ENCODE measurements at regions not wholly inside any gene's neighbourhood (a gene's known extent, or its start where the extent isn't known, plus 50 kb on each side); places are given as distances from the start of the nearest gene placed in this dataset.
"Not testable (repeated sequence)": the region's sequence is repeated elsewhere in the genome, so short reads cannot be mapped to it uniquely, and the experiment has no call there.

- DNase-seq (ENCODE audit: insufficient read length, low spot score) (no peak), FAIRE-seq (no peak)
These were observed 2040.5 kb upstream of the C9orf72 start for GRCh38 chr9:29613773-29614172.

GRCh38 chr9:29616844-29617243 is 2043.6 kb upstream of the C9orf72 start:
- DNase-seq (ENCODE audit: insufficient read length, low spot score) (no peak), FAIRE-seq (no peak)

GRCh38 chr9:29625292-29625731 is 2052.0 kb upstream of the C9orf72 start:
- no peak for FAIRE-seq
- DNase-seq (ENCODE audit: insufficient read length, low spot score), result no peak

GRCh38 chr9:29625931-29626330 is 2052.7 kb upstream of the C9orf72 start:
- FAIRE-seq (no peak), DNase-seq (ENCODE audit: insufficient read length, low spot score) (no peak)

GRCh38 chr9:29628856-29629255 is 2055.6 kb upstream of the C9orf72 start:
- FAIRE-seq, result not testable (repeated sequence)

GRCh38 chr9:29637471-29638237 is 2064.4 kb upstream of the C9orf72 start:
- DNase-seq (ENCODE audit: insufficient read length, low spot score) (no peak), FAIRE-seq (no peak)

More at GRCh38 chr9:29628856-29629255, 2055.6 kb upstream of the C9orf72 start:
- DNase-seq (ENCODE audit: insufficient read length, low spot score), result not testable (repeated sequence)

GRCh38 chr9:29640507-29640906 is 2067.2 kb upstream of the C9orf72 start:
- DNase-seq (ENCODE audit: insufficient read length, low spot score) (no peak), FAIRE-seq (no peak)

- DNase-seq (ENCODE audit: insufficient read length, low spot score) (no peak), FAIRE-seq (no peak)
These were observed 2071.2 kb upstream of the C9orf72 start for GRCh38 chr9:29644514-29644913.

- no peak for FAIRE-seq
- no peak for DNase-seq (ENCODE audit: insufficient read length, low spot score)
These were observed 2074.2 kb upstream of the C9orf72 start for GRCh38 chr9:29647451-29647850.

GRCh38 chr9:29648132-29648531 is 2074.9 kb upstream of the C9orf72 start:
- FAIRE-seq (no peak), DNase-seq (ENCODE audit: insufficient read length, low spot score) (no peak)

- no peak for FAIRE-seq
- no peak for DNase-seq (ENCODE audit: insufficient read length, low spot score)
These were observed 2075.3 kb upstream of the C9orf72 start for GRCh38 chr9:29648601-29649000.

GRCh38 chr9:29656641-29657406 is 2083.5 kb upstream of the C9orf72 start:
- FAIRE-seq (no peak), DNase-seq (ENCODE audit: insufficient read length, low spot score) (no peak)

GRCh38 chr9:29657821-29658220 is 2084.5 kb upstream of the C9orf72 start:
- DNase-seq (ENCODE audit: insufficient read length, low spot score), result no peak
- FAIRE-seq, result no peak

- no peak for FAIRE-seq
- DNase-seq (ENCODE audit: insufficient read length, low spot score), result no peak
These were observed 2085.7 kb upstream of the C9orf72 start for GRCh38 chr9:29659014-29659413.

GRCh38 chr9:29659736-29660135 is 2086.5 kb upstream of the C9orf72 start:
- DNase-seq (ENCODE audit: insufficient read length, low spot score) (no peak), FAIRE-seq (no peak)

GRCh38 chr9:29668732-29669131 is 2095.5 kb upstream of the C9orf72 start:
- DNase-seq (ENCODE audit: insufficient read length, low spot score) (no peak), FAIRE-seq (no peak)

- FAIRE-seq, result no peak
- DNase-seq (ENCODE audit: insufficient read length, low spot score), result no peak
These were observed 2096.3 kb upstream of the C9orf72 start for GRCh38 chr9:29669613-29670012.

GRCh38 chr9:29685531-29685930 is 2112.2 kb upstream of the C9orf72 start:
- no peak for FAIRE-seq

GRCh38 chr9:29691145-29691544 is 2117.9 kb upstream of the C9orf72 start:
- FAIRE-seq, result no peak
- no peak for DNase-seq (ENCODE audit: insufficient read length, low spot score)

More at GRCh38 chr9:29685531-29685930, 2112.2 kb upstream of the C9orf72 start:
- no peak for DNase-seq (ENCODE audit: insufficient read length, low spot score)

GRCh38 chr9:29691758-29692407 is 2118.6 kb upstream of the C9orf72 start:
- DNase-seq (ENCODE audit: insufficient read length, low spot score), result no peak
- FAIRE-seq, result no peak

GRCh38 chr9:29697011-29697410 is 2123.7 kb upstream of the C9orf72 start:
- FAIRE-seq (no peak), DNase-seq (ENCODE audit: insufficient read length, low spot score) (no peak)
